ENCODE measurements at regions not wholly inside any gene's neighbourhood (a gene's known extent, or its start where the extent isn't known, plus 50 kb on each side); places are given as distances from the start of the nearest gene placed in this dataset.

DNA sequence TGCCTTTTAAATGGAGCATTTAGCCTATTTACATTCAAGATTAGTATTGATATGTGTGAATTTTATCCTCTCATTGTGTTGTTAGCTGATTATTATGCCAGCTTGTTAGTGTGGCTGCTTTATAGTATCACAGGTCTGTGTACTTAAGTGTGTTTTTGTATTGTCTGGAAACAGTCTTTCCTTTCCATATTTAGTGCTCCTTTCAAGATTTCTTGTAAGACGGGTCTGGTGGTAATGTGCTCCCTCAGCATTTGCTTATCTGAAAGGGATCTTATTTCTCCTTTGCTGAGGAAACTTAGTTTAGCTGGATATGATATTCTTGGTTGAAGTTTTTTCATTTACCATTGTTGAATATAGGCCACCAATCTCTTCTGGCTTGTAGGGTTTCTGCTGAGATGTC, 549.0 kb downstream of the EPHA3 start:
- Histone ChIP-seq H3K9me3 (replicated peaks; ENCODE audit: control insufficient read depth, insufficient read depth, low read length) (peaks cover 5% of the 10 kb centered on the region), H3K9me1 (replicated peaks; ENCODE audit: control insufficient read depth, extremely low read depth, insufficient read depth, low read length) (no peaks in the 10 kb centered on the region), H3K4me1 (ENCODE audit: control insufficient read depth, extremely low read depth, insufficient read depth, low read length) (no peaks in the 10 kb centered on the region), H3K4me2 (ENCODE audit: insufficient read depth, low read length) (no peak overlapping the region), H3K36me3 (ENCODE audit: control insufficient read depth in 2 of 2, extremely low read depth in 1 of 2, insufficient read depth in 2 of 2, low read length in 2 of 2) (no peaks in the 10 kb centered on the region), H4K20me1 (replicated peaks; ENCODE audit: control insufficient read depth, extremely low read depth, insufficient read depth, low read length) (no peaks in the 10 kb centered on the region), H3K9ac (replicated peaks; ENCODE audit: extremely low read depth, insufficient read depth, low read length) (no peak overlapping the region), H3K79me2 (ENCODE audit: control insufficient read depth, insufficient read depth, low read length) (no peaks in the 10 kb centered on the region), H3K27ac (ENCODE audit: insufficient read depth, low read depth, low read length) (no peak overlapping the region), H3K4me3 (replicated peaks in 1 of 3; ENCODE audit: insufficient read depth in 1 of 3, low read depth in 1 of 3, low read length in 3 of 3) (no peak overlapping the region), H2AFZ (ENCODE audit: low read depth, low read length) (no peak overlapping the region), H3K27me3 (ENCODE audit: control insufficient read depth in 2 of 2, insufficient read depth in 2 of 2, low read length in 2 of 2) (no peaks in the 10 kb centered on the region)
- intact Hi-C loops (cut with micrococcal nuclease) (no loop called here), dilution Hi-C loops (cut with MboI; ENCODE audit: extremely low pct_ligation_motif_present, low sequenced_read_pairs) (no loop called here)
- FAIRE-seq (no peak), DNase-seq (ENCODE audit: low read depth, low spot score) (no peak)
- POLR2A ChIA-PET, result no interaction called here
- CTCF ChIA-PET, result no interaction called here
- no TSS peak for BruUV-seq (replicated peaks)
- TF ChIP-seq GATA2 (IDR thresholded peaks at IDR 0.05; ENCODE audit: insufficient read depth, insufficient read length, low read depth, low read length) (no peak), POLR2A (IDR thresholded peaks at IDR 0.05; ENCODE audit: low read depth, low read length) (no peak), EZH2 (IDR thresholded peaks at IDR 0.05; ENCODE audit: borderline replicate concordance, low read depth, low read length, severe bottlenecking) (no peak), JUN (IDR thresholded peaks at IDR 0.05; ENCODE audit: borderline replicate concordance, insufficient read depth, insufficient read length, low read depth) (no peak)

GRCh38 chr3:89679686-89680085, 572.3 kb downstream of the EPHA3 start:
- Histone ChIP-seq H3K36me3 (ENCODE audit: control insufficient read depth in 2 of 2, extremely low read depth in 1 of 2, insufficient read depth in 2 of 2, low read length in 2 of 2) (no peaks in the 10 kb centered on the region), H3K27ac (ENCODE audit: insufficient read depth, low read depth, low read length) (no peak overlapping the region), H3K4me2 (ENCODE audit: insufficient read depth, low read length) (no peak overlapping the region), H3K9me3 (replicated peaks; ENCODE audit: control insufficient read depth, insufficient read depth, low read length) (peaks cover 2% of the 10 kb centered on the region), H3K9ac (replicated peaks; ENCODE audit: extremely low read depth, insufficient read depth, low read length) (no peak overlapping the region), H3K4me1 (ENCODE audit: control insufficient read depth, extremely low read depth, insufficient read depth, low read length) (no peaks in the 10 kb centered on the region), H2AFZ (ENCODE audit: low read depth, low read length) (no peak overlapping the region), H3K9me1 (replicated peaks; ENCODE audit: control insufficient read depth, extremely low read depth, insufficient read depth, low read length) (no peaks in the 10 kb centered on the region), H3K79me2 (ENCODE audit: control insufficient read depth, insufficient read depth, low read length) (no peaks in the 10 kb centered on the region), H4K20me1 (replicated peaks; ENCODE audit: control insufficient read depth, extremely low read depth, insufficient read depth, low read length) (no peaks in the 10 kb centered on the region), H3K27me3 (ENCODE audit: control insufficient read depth in 2 of 2, insufficient read depth in 2 of 2, low read length in 2 of 2) (no peaks in the 10 kb centered on the region), H3K4me3 (replicated peaks in 1 of 3; ENCODE audit: insufficient read depth in 1 of 3, low read depth in 1 of 3, low read length in 3 of 3) (no peak overlapping the region)
- DNase-seq (ENCODE audit: low read depth, low spot score) (no peak), FAIRE-seq (no peak)
- BruUV-seq (replicated peaks), result no TSS peak
- dilution Hi-C loops (cut with MboI; ENCODE audit: extremely low pct_ligation_motif_present, low sequenced_read_pairs) (no loop called here), intact Hi-C loops (cut with micrococcal nuclease) (no loop called here)
- CTCF ChIA-PET, result no interaction called here
- TF ChIP-seq GATA2 (IDR thresholded peaks at IDR 0.05; ENCODE audit: insufficient read depth, insufficient read length, low read depth, low read length), result no peak
- TF ChIP-seq MYC (IDR thresholded peaks at IDR 0.05; ENCODE audit: low read depth, low read length), result no peak
- TF ChIP-seq, protein P1, sequence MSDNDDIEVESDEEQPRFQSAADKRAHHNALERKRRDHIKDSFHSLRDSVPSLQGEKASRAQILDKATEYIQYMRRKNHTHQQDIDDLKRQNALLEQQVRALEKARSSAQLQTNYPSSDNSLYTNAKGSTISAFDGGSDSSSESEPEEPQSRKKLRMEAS (IDR thresholded peaks at IDR 0.05; ENCODE audit: insufficient read depth, insufficient read length), result no peak
- TF ChIP-seq EZH2 (IDR thresholded peaks at IDR 0.05; ENCODE audit: borderline replicate concordance, low read depth, low read length, severe bottlenecking), result no peak
- no peak for TF ChIP-seq CTCF (IDR thresholded peaks at IDR 0.05; ENCODE audit: extremely low read depth in 1 of 2, insufficient read depth in 1 of 2, low read depth in 1 of 2, low read length in 2 of 2)
- no peak for TF ChIP-seq FOS (IDR thresholded peaks at IDR 0.05; ENCODE audit: borderline replicate concordance, insufficient read depth, low read length)
- TF ChIP-seq POLR2A (IDR thresholded peaks at IDR 0.05; ENCODE audit: low read depth, low read length), result no peak
- TF ChIP-seq JUN (IDR thresholded peaks at IDR 0.05; ENCODE audit: borderline replicate concordance, insufficient read depth, insufficient read length, low read depth), result no peak
- TF ChIP-seq POLR2AphosphoS5 (IDR thresholded peaks at IDR 0.05; ENCODE audit: insufficient read depth, low read depth, low read length), result no peak
- POLR2A ChIA-PET, result no interaction called here

Data from endothelial cell of umbilical vein (primary cell).